ENCODE measurements at regions not wholly inside any gene's neighbourhood (a gene's known extent, or its start where the extent isn't known, plus 50 kb on each side); places are given as distances from the start of the nearest gene placed in this dataset.

GRCh38 chr5:82813861-82814260, 263.3 kb downstream of the TMEM167A start:
- TF ChIP-seq POLR2A (IDR thresholded peaks at IDR 0.05; ENCODE audit: low read depth, low read length) (no peak), POLR2AphosphoS5 (IDR thresholded peaks at IDR 0.05; ENCODE audit: low read depth, low read length) (no peak), TAF1 (IDR thresholded peaks at IDR 0.05; ENCODE audit: low read depth, low read length) (no peak), POU2F2 (IDR thresholded peaks at IDR 0.05; ENCODE audit: low read depth, low read length) (no peak)
